ENCODE measurements at regions not wholly inside any gene's neighbourhood (a gene's known extent, or its start where the extent isn't known, plus 50 kb on each side); places are given as distances from the start of the nearest gene placed in this dataset.

DNA sequence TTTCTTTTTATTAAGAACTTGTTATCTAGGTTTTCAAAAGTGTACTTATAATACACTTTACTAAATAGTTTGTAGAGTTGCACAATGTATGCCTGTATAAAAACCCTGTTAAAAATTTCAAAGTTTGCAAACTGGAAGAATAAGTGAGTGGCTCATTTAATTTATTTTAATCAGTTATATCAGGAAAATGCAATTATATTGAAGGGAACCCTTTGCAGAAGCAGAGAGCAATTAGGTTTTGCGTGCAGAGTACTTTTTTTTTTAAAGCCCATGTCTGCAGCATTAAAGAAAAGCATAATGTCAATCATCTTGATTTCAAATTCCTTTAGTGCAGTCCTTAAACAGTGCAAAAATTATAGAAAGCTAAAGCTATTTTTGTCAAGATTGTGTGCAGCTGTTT lies 271.3 kb upstream of the LDB2 start:
- ChIA-PET POLR2A (no interaction called here), CTCF (interaction anchor here (0.5 to 1.4 kb wide), 2 partner anchors 154 to 377 kb away, joined by 3 to 4 read pairs; no protein-coding TSS in a partner anchor)

DNA sequence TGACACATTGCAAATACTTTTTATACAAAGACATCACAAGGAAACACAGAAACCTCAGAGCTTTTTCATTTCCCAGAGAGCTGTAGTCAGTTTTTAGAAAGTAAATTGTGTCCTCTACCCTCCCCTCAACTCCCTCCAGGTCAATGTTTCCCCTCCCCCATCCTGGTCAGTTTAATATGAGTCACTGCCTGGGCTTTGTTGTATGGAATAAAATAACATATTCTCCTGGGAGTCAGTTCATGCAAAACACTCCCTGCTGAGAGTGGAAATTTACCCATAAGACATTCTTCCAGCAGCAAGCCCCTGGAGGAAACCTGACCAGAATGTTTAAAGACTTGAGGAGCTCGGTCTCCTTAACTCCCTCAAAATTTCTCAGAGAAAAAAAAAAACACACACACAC lies 270.1 kb upstream of the LDB2 start:
- DNase-seq (ENCODE audit: low read depth, low spot score): peak; percentile 49
- TF ChIP-seq, protein P1, sequence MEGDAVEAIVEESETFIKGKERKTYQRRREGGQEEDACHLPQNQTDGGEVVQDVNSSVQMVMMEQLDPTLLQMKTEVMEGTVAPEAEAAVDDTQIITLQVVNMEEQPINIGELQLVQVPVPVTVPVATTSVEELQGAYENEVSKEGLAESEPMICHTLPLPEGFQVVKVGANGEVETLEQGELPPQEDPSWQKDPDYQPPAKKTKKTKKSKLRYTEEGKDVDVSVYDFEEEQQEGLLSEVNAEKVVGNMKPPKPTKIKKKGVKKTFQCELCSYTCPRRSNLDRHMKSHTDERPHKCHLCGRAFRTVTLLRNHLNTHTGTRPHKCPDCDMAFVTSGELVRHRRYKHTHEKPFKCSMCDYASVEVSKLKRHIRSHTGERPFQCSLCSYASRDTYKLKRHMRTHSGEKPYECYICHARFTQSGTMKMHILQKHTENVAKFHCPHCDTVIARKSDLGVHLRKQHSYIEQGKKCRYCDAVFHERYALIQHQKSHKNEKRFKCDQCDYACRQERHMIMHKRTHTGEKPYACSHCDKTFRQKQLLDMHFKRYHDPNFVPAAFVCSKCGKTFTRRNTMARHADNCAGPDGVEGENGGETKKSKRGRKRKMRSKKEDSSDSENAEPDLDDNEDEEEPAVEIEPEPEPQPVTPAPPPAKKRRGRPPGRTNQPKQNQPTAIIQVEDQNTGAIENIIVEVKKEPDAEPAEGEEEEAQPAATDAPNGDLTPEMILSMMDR (IDR thresholded peaks at IDR 0.05; ENCODE audit: insufficient read depth, low read length, missing control alignments): no peak

More for the DNA sequence above, 271.3 kb upstream of the LDB2 start:
- no peak for DNase-seq (ENCODE audit: low read depth, low spot score)
- H3K4me3 ChIP-seq (ENCODE audit: low read depth, low read length): no peak overlapping the region
- TF ChIP-seq, protein P1 (IDR thresholded peaks at IDR 0.05; ENCODE audit: insufficient read depth, low read length, missing control alignments): no peak

DNA sequence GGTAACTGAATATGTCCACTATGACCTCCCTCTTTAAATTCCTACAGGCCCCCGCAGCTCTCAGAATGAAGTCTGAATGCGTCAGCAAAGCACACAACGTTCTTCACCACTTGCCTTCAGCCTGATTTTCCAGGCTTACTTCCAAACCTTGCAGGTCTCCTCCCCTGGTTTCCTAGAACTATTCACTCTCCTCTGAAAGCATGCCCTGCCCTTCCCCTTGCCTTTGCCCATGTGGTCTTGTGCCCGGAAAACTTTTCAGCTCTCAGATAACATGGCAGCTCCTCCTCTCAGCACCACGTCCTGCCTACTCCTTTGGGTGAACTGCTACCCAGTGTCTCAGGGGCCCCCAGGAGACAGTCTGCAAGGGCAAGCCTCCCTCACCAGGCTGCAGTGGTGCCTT lies 268.5 kb upstream of the LDB2 start:
- CTCF ChIA-PET: interaction anchor here (0.8 to 1.9 kb wide), 2 partner anchors 67 to 157 kb away, joined by 3 to 8 read pairs; no protein-coding TSS in a partner anchor

More for the DNA sequence above, 270.1 kb upstream of the LDB2 start:
- H3K4me3 ChIP-seq (ENCODE audit: low read depth, low read length): no peak overlapping the region
- ChIA-PET CTCF (interaction anchor here (1.0 to 1.4 kb wide), 2 partner anchors 57 to 155 kb away, joined by 4 read pairs; no protein-coding TSS in a partner anchor), POLR2A (no interaction called here)

DNA sequence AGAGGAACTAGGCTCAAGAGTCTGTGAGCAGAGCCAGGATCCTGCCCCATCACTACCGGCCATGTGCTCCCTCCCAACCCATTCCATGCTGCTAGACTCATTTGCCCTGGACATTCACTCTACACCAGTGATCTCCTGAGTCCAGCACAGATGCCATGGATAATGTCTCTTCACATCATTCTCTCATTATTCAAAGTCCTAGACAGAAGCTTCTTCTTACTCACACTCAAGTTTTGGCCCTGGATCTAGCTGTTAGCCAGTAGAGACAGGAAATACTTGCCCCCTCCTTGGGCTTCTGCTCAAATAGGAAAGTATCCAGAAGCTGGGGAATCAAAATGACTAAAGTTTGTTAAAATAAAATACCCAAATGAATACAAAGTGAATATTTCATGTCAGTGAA lies 266.8 kb upstream of the LDB2 start:
- H3K4me3 ChIP-seq (ENCODE audit: low read depth, low read length): no peak overlapping the region
- TF ChIP-seq, protein P1 (IDR thresholded peaks at IDR 0.05; ENCODE audit: insufficient read depth, low read length, missing control alignments): no peak
- ChIA-PET POLR2A (no interaction called here), CTCF (no interaction called here)
- DNase-seq (ENCODE audit: low read depth, low spot score): no peak

More for the DNA sequence above, 268.5 kb upstream of the LDB2 start:
- H3K4me3 ChIP-seq (ENCODE audit: low read depth, low read length): no peak overlapping the region
- POLR2A ChIA-PET: no interaction called here
- no peak for DNase-seq (ENCODE audit: low read depth, low spot score)
- TF ChIP-seq, protein P1 (IDR thresholded peaks at IDR 0.05; ENCODE audit: insufficient read depth, low read length, missing control alignments): no peak

DNA sequence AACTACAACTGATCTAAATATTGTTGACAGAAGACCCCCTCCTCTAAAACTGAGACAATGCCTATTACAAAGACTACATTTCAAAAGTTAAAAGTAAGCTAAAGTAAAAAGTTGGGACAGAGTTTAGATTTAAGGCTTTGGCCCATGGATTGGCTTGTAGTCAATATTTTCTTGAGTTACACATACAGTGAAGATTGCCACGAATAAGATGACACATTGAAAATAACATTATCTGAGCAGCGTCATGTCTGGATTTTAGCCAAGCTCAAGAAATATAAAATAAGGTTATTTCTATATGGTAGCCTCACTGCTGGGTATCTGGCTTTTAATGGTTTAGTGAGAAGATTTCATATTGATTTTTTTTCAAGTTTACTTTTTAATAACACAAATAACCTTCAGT lies 266.2 kb upstream of the LDB2 start:
- no peak overlapping the region for H3K4me3 ChIP-seq (ENCODE audit: low read depth, low read length)
- POLR2A ChIA-PET: no interaction called here
- DNase-seq (ENCODE audit: low read depth, low spot score): no peak
- CTCF ChIA-PET: interaction anchor here (2.4 kb wide), 1 partner anchor 370 kb away, joined by 5 read pairs; no protein-coding TSS in a partner anchor
- TF ChIP-seq, protein P1 (IDR thresholded peaks at IDR 0.05; ENCODE audit: insufficient read depth, low read length, missing control alignments): no peak

DNA sequence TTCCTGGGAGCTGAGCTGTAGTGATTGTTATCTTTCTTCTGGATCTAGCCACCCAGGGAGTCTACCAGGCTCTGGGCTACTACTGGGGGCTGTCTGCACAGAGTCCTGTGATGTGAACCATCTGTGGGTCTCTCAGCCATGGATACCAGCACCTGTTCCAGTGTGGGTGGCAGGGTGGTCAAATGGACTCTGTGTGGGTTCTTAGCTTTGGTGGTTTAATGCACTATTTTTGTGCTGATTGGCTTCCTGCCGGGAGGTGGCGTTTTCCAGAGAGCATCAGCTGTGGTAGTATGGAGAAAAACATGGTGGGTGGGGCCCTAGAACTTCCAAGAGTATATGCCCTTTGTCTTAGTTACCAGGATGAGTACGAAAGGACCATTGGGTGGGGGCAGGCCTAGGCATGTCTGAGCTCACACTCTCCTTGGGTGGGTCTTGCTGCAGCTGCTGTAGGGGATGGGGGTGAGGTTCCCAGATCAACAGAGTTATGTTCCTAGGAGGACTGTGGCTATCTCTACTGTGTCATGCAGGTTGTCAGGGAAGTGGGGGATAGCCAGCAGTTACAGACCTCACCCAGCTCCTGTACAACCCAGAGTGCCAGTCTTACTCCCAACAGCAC lies 264.8 kb upstream of the LDB2 start:
- TF ChIP-seq, protein P1 (IDR thresholded peaks at IDR 0.05; ENCODE audit: insufficient read depth, low read length, missing control alignments): no peak
- DNase-seq (ENCODE audit: low read depth, low spot score): no peak
- H3K4me3 ChIP-seq (ENCODE audit: low read depth, low read length): no peak overlapping the region
- ChIA-PET CTCF (interaction anchor here (0.9 to 2.4 kb wide), 3 partner anchors 11 to 369 kb away, joined by 3 to 6 read pairs (median 5); no protein-coding TSS in a partner anchor), POLR2A (no interaction called here)

Measured in AG04449 (cell line).